Progenitor cell of endocrine pancreas (in vitro differentiated cells): ENCODE measurements at regions not wholly inside any gene's neighbourhood (a gene's known extent, or its start where the extent isn't known, plus 50 kb on each side); places are given as distances from the start of the nearest gene placed in this dataset.
"Not testable (repeated sequence)": the region's sequence is repeated elsewhere in the genome, so short reads cannot be mapped to it uniquely, and the experiment has no call there.

Source experiments
- DNase-seq: peaks from one replicate; pipeline ENCODE4 v3.0.0; 2021; ENCODE audit warnings: low spot score; ENCODE audit not compliant: unreplicated experiment
- H3K27ac Mint-ChIP-seq: 2 replicates; pipeline ENCODE4 v1.8.0; 2021; ENCODE audit warnings: mild to moderate bottlenecking, moderate library complexity, mixed read lengths
- H3K27me3 Mint-ChIP-seq: 2 replicates; pipeline ENCODE4 v1.8.0; 2021; ENCODE audit warnings: mixed read lengths
- H3K36me3 Mint-ChIP-seq: 2 replicates; pipeline ENCODE4 v1.8.0; 2022; ENCODE audit warnings: mixed read lengths; ENCODE audit not compliant: insufficient read depth
- H3K4me1 Mint-ChIP-seq: 2 replicates; pipeline ENCODE4 v1.8.0; 2021; ENCODE audit warnings: low read depth, mixed read lengths
- H3K4me3 Mint-ChIP-seq: 2 replicates; pipeline ENCODE4 v1.8.0; 2021; ENCODE audit warnings: low read depth, mild to moderate bottlenecking, moderate library complexity, mixed read lengths
- H3K9me3 Mint-ChIP-seq: 2 replicates; pipeline ENCODE4 v1.8.0; 2021; ENCODE audit warnings: low read depth, mixed read lengths
- CTCF ChIP-seq: fragments of 200-600 bp; sonication (generic); IDR thresholded peaks from one replicate; pipeline ENCODE4 v1.5.0; 2021; ENCODE audit warnings: antibody characterized with exemption, mild to moderate bottlenecking; ENCODE audit not compliant: unreplicated experiment

GRCh38 chr6:86712039-86712438, 225.3 kb upstream of the HTR1E start:
- H3K27ac Mint-ChIP-seq, result no peak overlapping the region
- H3K4me3 Mint-ChIP-seq, result no peak overlapping the region
- TF ChIP-seq CTCF, result no peak
- no peaks in the 10 kb centered on the region for H3K36me3 Mint-ChIP-seq
- DNase-seq, result no peak
- no peaks in the 10 kb centered on the region for H3K9me3 Mint-ChIP-seq
- H3K4me1 Mint-ChIP-seq, result peaks cover 10% of the 10 kb centered on the region
- no peaks in the 10 kb centered on the region for H3K27me3 Mint-ChIP-seq

- TF ChIP-seq CTCF, result no peak
- Mint-ChIP-seq H3K4me1 (peaks cover 3% of the 10 kb centered on the region), H3K4me3 (no peak overlapping the region), H3K27ac (no peak overlapping the region), H3K36me3 (no peaks in the 10 kb centered on the region), H3K9me3 (peaks cover 3% of the 10 kb centered on the region), H3K27me3 (no peaks in the 10 kb centered on the region)
- DNase-seq, result no peak
Observed at GRCh38 chr6:86707545-86708120, 229.7 kb upstream of the HTR1E start.

- H3K4me1 Mint-ChIP-seq, result peaks cover 4% of the 10 kb centered on the region
- H3K27me3 Mint-ChIP-seq, result no peaks in the 10 kb centered on the region
- H3K36me3 Mint-ChIP-seq, result no peaks in the 10 kb centered on the region
- H3K9me3 Mint-ChIP-seq, result peaks cover 7% of the 10 kb centered on the region
- H3K27ac Mint-ChIP-seq, result no peak overlapping the region
- no peak overlapping the region for H3K4me3 Mint-ChIP-seq
- peak; percentile 43 for TF ChIP-seq CTCF
- no peak for DNase-seq
Observed at GRCh38 chr6:86706449-86706848, 230.9 kb upstream of the HTR1E start.

GRCh38 chr6:86701228-86701627, 236.1 kb upstream of the HTR1E start:
- not testable (repeated sequence) for H3K27ac Mint-ChIP-seq

GRCh38 chr6:86686496-86686895, 250.8 kb upstream of the HTR1E start:
- H3K9me3 Mint-ChIP-seq, result no peaks in the 10 kb centered on the region
- no peaks in the 10 kb centered on the region for H3K36me3 Mint-ChIP-seq
- no peak for TF ChIP-seq CTCF
- no peaks in the 10 kb centered on the region for H3K27me3 Mint-ChIP-seq
- H3K4me3 Mint-ChIP-seq, result no peak overlapping the region
- no peak for DNase-seq
- no peak overlapping the region for H3K27ac Mint-ChIP-seq
- no peaks in the 10 kb centered on the region for H3K4me1 Mint-ChIP-seq

More at GRCh38 chr6:86701228-86701627, 236.1 kb upstream of the HTR1E start:
- not testable (repeated sequence) for H3K4me3 Mint-ChIP-seq, DNase-seq, H3K4me1 Mint-ChIP-seq, H3K36me3 Mint-ChIP-seq, H3K27me3 Mint-ChIP-seq, H3K9me3 Mint-ChIP-seq

GRCh38 chr6:86685230-86685797, 252.0 kb upstream of the HTR1E start:
- Mint-ChIP-seq H3K27me3 (no peaks in the 10 kb centered on the region), H3K27ac (no peak overlapping the region), H3K36me3 (no peaks in the 10 kb centered on the region), H3K9me3 (no peaks in the 10 kb centered on the region), H3K4me1 (no peaks in the 10 kb centered on the region), H3K4me3 (no peak overlapping the region)
- TF ChIP-seq CTCF, result no peak
- no peak for DNase-seq
